PC-3 (cell line): ENCODE measurements at regions not wholly inside any gene's neighbourhood (a gene's known extent, or its start where the extent isn't known, plus 50 kb on each side); places are given as distances from the start of the nearest gene placed in this dataset.

Source experiments
- ATAC-seq: fragments of 200-7000 bp; cut with Tn5 transposase; 2 replicates; pipeline ENCODE4 v1.9.1; 2020; ENCODE audit warnings: mild to moderate bottlenecking, moderate library complexity
- BruUV-seq: library from RNA; stranded (reverse); fragments of 400-500 nt; replicated peaks from 2 replicates; lab custom pipeline; 2021; lab: Mats Ljungman, UMichigan
- CTCF ChIA-PET: fragments of 300-600 bp; sonication (Branson Sonifier 250); formaldehyde crosslinking; loops from one replicate; lab custom pipeline; 2022; ENCODE audit warnings: antibody characterized with exemption; lab: Charles Lee
- POLR2A ChIA-PET: fragments of 300-600 bp; sonication (Branson Sonifier 250); formaldehyde crosslinking; loops from one replicate; lab custom pipeline; 2022; ENCODE audit warnings: antibody characterized with exemption; ENCODE audit not compliant: unreplicated experiment; lab: Charles Lee
- DNase-seq: peaks from one replicate; pipeline ENCODE4 v3.0.0-alpha.2; 2015
- H2AFZ ChIP-seq: fragments of 300-600 bp; sonication (generic); 2 replicates; pipeline ENCODE4 v1.6.0; 2016; ENCODE audit warnings: antibody characterized with exemption, low read length
- H3F3A ChIP-seq: fragments of 300-600 bp; sonication (generic); one replicate; pipeline ENCODE4 v1.6.0; 2017; ENCODE audit warnings: antibody characterized with exemption, low read length, control low read depth, mild to moderate bottlenecking; ENCODE audit not compliant: unreplicated experiment
- H3K27ac ChIP-seq: fragments of 300-600 bp; sonication (generic); 2 replicates; pipeline ENCODE4 v1.5.1; 2016; ENCODE audit warnings: mild to moderate bottlenecking, low read length
- H3K27me3 ChIP-seq: fragments of 300-600 bp; sonication (generic); 2 replicates; pipeline ENCODE4 v1.6.1; 2016; ENCODE audit warnings: low read length, mixed read lengths
- H3K36me3 ChIP-seq: fragments of 300-600 bp; sonication (generic); 2 replicates; pipeline ENCODE4 v1.6.1; 2016; ENCODE audit warnings: low read depth, mixed run types, low read length, mixed read lengths
- H3K4me1 ChIP-seq: fragments of 300-600 bp; sonication (generic); 2 replicates; pipeline ENCODE4 v1.5.1; 2016; ENCODE audit warnings: low read length; ENCODE audit not compliant: insufficient read depth
- H3K4me2 ChIP-seq: fragments of 300-600 bp; sonication (generic); 2 replicates; pipeline ENCODE4 v1.6.0; 2016; ENCODE audit warnings: low read length
- H3K4me3 ChIP-seq: fragments of 300-600 bp; sonication (generic); 2 replicates; pipeline ENCODE4 v1.5.1; 2016; ENCODE audit warnings: mild to moderate bottlenecking, low read length, mixed read lengths
- H3K79me2 ChIP-seq: fragments of 300-600 bp; sonication (generic); 2 replicates; pipeline ENCODE4 v1.6.1; 2017; ENCODE audit warnings: low read length, mixed read lengths
- H3K9ac ChIP-seq: fragments of 300-600 bp; sonication (generic); 2 replicates; pipeline ENCODE4 v1.6.0; 2016; ENCODE audit warnings: mild to moderate bottlenecking, low read length
- H3K9me2 ChIP-seq: fragments of 300-600 bp; sonication (generic); replicated peaks from 2 replicates; pipeline ENCODE4 v1.6.1; 2016; ENCODE audit warnings: mixed run types, low read length, mixed read lengths
- H3K9me3 ChIP-seq: fragments of 300-600 bp; sonication (generic); 2 replicates; pipeline ENCODE4 v1.6.1; 2016; ENCODE audit warnings: low read length, mixed read lengths
- H4K20me1 ChIP-seq: fragments of 300-600 bp; sonication (generic); 2 replicates; pipeline ENCODE4 v1.6.1; 2016; ENCODE audit warnings: low read length, mixed read lengths
- CTCF ChIP-seq: fragments of 300-600 bp; sonication (generic); conservative IDR thresholded peaks from 2 replicates; pipeline ENCODE4 v1.5.1; 2017; ENCODE audit warnings: antibody characterized with exemption, low read depth, mild to moderate bottlenecking, low read length
- EZH2 ChIP-seq: fragments of 300-600 bp; sonication (generic); IDR thresholded peaks from one replicate; pipeline ENCODE4 v1.6.1; 2017; ENCODE audit warnings: antibody characterized with exemption, mild to moderate bottlenecking, low read length; ENCODE audit not compliant: unreplicated experiment
- EZH2phosphoT487 ChIP-seq: fragments of 300-600 bp; sonication (generic); IDR thresholded peaks from 2 replicates; pipeline ENCODE4 v1.6.1; 2018; ENCODE audit warnings: mild to moderate bottlenecking, antibody characterized with exemption, low read length, borderline replicate concordance
- intact Hi-C: fragments of 100-400 bp; cut with micrococcal nuclease; formaldehyde crosslinking; loops from 2 replicates; pipeline ENCODE4 v1.9.0; 2023

- no peak overlapping the region for H3K4me2 ChIP-seq
- no peak overlapping the region for H3K27ac ChIP-seq
- POLR2A ChIA-PET: no interaction called here
- CTCF ChIA-PET: no interaction called here
- DNase-seq (no peak), ATAC-seq (no peak)
- H4K20me1 ChIP-seq: no peaks in the 10 kb centered on the region
- H3K9me3 ChIP-seq: no peaks in the 10 kb centered on the region
- H3K9ac ChIP-seq: no peak overlapping the region
- H2AFZ ChIP-seq: no peak overlapping the region
- H3K36me3 ChIP-seq: no peaks in the 10 kb centered on the region
- H3F3A ChIP-seq: no peaks in the 10 kb centered on the region
- H3K79me2 ChIP-seq: no peaks in the 10 kb centered on the region
- intact Hi-C loops: no loop called here
- no peaks in the 10 kb centered on the region for H3K4me1 ChIP-seq
- H3K4me3 ChIP-seq: no peak overlapping the region
- TF ChIP-seq EZH2phosphoT487: no peak
- TF ChIP-seq EZH2: no peak
- no peak for TF ChIP-seq CTCF
- no TSS peak for BruUV-seq
- H3K9me2 ChIP-seq: no peaks in the 10 kb centered on the region
- H3K27me3 ChIP-seq: no peaks in the 10 kb centered on the region
These were observed 660.3 kb downstream of the TLR4 start for GRCh38 chr9:118364266-118365106.

- H3K27ac ChIP-seq: no peak overlapping the region
- CTCF ChIA-PET: no interaction called here
- H3K4me3 ChIP-seq: no peak overlapping the region
- intact Hi-C loops: no loop called here
- no peak overlapping the region for H3K9ac ChIP-seq
- H3K4me2 ChIP-seq: no peak overlapping the region
- no peaks in the 10 kb centered on the region for H3F3A ChIP-seq
- H3K9me3 ChIP-seq: no peaks in the 10 kb centered on the region
- no peak for TF ChIP-seq CTCF
- TF ChIP-seq EZH2: no peak
- no peak for TF ChIP-seq EZH2phosphoT487
- POLR2A ChIA-PET: no interaction called here
- DNase-seq (no peak), ATAC-seq (no peak)
- H3K79me2 ChIP-seq: no peaks in the 10 kb centered on the region
- no peak overlapping the region for H2AFZ ChIP-seq
- H3K27me3 ChIP-seq: no peaks in the 10 kb centered on the region
- H3K36me3 ChIP-seq: no peaks in the 10 kb centered on the region
- H3K9me2 ChIP-seq: no peaks in the 10 kb centered on the region
- BruUV-seq: no TSS peak
- H3K4me1 ChIP-seq: no peaks in the 10 kb centered on the region
- no peaks in the 10 kb centered on the region for H4K20me1 ChIP-seq
These were observed 662.0 kb downstream of the TLR4 start for GRCh38 chr9:118366228-118366627.

GRCh38 chr9:118367383-118367782 lies 663.2 kb downstream of the TLR4 start:
- no peaks in the 10 kb centered on the region for H3K79me2 ChIP-seq
- no TSS peak for BruUV-seq
- ATAC-seq (no peak), DNase-seq (no peak)
- H4K20me1 ChIP-seq: no peaks in the 10 kb centered on the region
- H3F3A ChIP-seq: no peaks in the 10 kb centered on the region
- no peaks in the 10 kb centered on the region for H3K9me3 ChIP-seq
- no peak overlapping the region for H3K9ac ChIP-seq
- TF ChIP-seq CTCF (no peak), EZH2 (no peak), EZH2phosphoT487 (no peak)
- ChIA-PET CTCF (no interaction called here), POLR2A (no interaction called here)
- no peaks in the 10 kb centered on the region for H3K4me1 ChIP-seq
- intact Hi-C loops: no loop called here
- H3K27ac ChIP-seq: no peak overlapping the region
- H3K9me2 ChIP-seq: no peaks in the 10 kb centered on the region
- no peaks in the 10 kb centered on the region for H3K27me3 ChIP-seq
- H2AFZ ChIP-seq: no peak overlapping the region
- no peak overlapping the region for H3K4me3 ChIP-seq
- no peaks in the 10 kb centered on the region for H3K36me3 ChIP-seq
- no peak overlapping the region for H3K4me2 ChIP-seq
